ENCODE measurements at regions not wholly inside any gene's neighbourhood (a gene's known extent, or its start where the extent isn't known, plus 50 kb on each side); places are given as distances from the start of the nearest gene placed in this dataset.

DNA sequence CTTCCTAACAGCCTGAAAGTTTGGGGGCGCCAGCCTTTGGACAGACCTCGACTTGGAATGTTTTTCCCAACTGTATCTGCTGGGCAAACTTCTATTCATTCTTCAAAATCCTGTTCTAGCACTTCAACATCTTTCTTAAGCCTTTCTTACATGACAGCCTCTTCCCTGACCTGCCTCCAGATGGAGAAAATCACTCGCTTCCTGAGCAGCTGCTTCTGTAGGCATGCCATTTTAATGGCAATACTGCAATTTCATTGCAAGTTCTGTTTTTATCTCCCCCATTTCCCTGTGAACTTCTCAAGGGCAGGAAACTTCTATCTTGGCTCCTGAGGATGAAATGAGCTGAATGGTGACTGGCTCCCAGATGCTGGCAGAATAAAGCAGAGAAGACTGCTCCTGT, 128.8 kb upstream of the ASIC2 start:
- TF ChIP-seq CTCF (IDR thresholded peaks at IDR 0.05), result no peak
- TF ChIP-seq POLR2A (IDR thresholded peaks at IDR 0.05), result no peak
- no peak for TF ChIP-seq EP300 (IDR thresholded peaks at IDR 0.05)
